Astrocyte of the spinal cord (primary cell): ENCODE measurements at regions not wholly inside any gene's neighbourhood (a gene's known extent, or its start where the extent isn't known, plus 50 kb on each side); places are given as distances from the start of the nearest gene placed in this dataset.
"Not testable (repeated sequence)": the region's sequence is repeated elsewhere in the genome, so short reads cannot be mapped to it uniquely, and the experiment has no call there.

Source experiments
- DNase-seq: peaks from one replicate; pipeline ENCODE4 v3.0.0; 2011; ENCODE audit warnings: low read depth, low spot score
- H3K4me3 ChIP-seq: 2 replicates; pipeline ENCODE4 v1.5.1; 2011; ENCODE audit warnings: low read depth, mild to moderate bottlenecking, low read length, moderate library complexity
- CTCF ChIP-seq: IDR thresholded peaks from 2 replicates; pipeline ENCODE4 v1.5.1; 2012; ENCODE audit warnings: low read depth, mild to moderate bottlenecking, low read length, inconsistent platforms
- in situ Hi-C: cut with HindIII; loops from 2 replicates; pipeline ENCODE4 v1.10.0; 2017; ENCODE audit warnings: low sequenced_read_pairs

- TF ChIP-seq CTCF, result no peak
- H3K4me3 ChIP-seq, result no peak overlapping the region
- in situ Hi-C loops, result no loop called here
- no peak for DNase-seq
Observed at GRCh38 chr1:177640687-177641086, 329.2 kb downstream of the SEC16B start.

- H3K4me3 ChIP-seq, in situ Hi-C loops, DNase-seq: not testable (repeated sequence)
Observed at GRCh38 chr1:177634151-177634550, 335.7 kb downstream of the SEC16B start.

DNA sequence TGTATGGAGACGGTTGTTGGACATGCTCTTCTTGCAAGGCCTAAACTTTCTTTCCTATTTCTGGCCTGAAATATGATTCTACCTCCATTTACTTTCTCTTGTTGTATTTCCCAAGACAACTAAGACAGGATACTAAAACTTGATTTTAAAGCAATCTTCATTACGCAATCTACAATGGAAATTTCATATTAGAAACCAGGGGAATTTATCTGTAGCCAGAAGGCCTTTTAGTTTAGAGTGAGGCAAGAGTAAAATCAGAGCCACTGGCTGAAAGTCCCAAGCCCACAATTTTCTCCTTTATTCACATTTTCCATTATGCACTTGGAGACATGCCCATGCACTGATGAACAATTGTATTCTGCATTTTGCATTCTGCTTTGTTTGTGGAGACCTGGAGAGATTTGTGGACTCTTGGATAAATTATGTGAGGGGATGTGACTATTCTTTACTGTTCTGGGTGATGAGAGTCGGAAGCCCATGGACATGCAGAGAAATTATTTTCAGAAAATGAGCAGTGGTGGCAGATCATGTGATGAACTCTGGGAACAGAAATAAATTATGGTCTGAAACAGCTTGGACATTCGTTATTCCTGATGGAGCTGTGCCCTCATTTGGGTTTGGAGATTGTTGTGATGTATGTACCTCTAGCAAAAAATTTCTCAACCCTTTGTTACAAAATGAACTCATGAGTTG, 336.8 kb downstream of the SEC16B start:
- no peak for TF ChIP-seq CTCF
- DNase-seq, result no peak
- H3K4me3 ChIP-seq, result no peak overlapping the region
- in situ Hi-C loops, result no loop called here

GRCh38 chr1:177631770-177632169, 338.1 kb downstream of the SEC16B start:
- DNase-seq, result no peak
- no peak for TF ChIP-seq CTCF
- no peak overlapping the region for H3K4me3 ChIP-seq
- in situ Hi-C loops, result no loop called here

GRCh38 chr1:177629526-177629925, 340.3 kb downstream of the SEC16B start:
- H3K4me3 ChIP-seq, result no peak overlapping the region
- no peak for TF ChIP-seq CTCF
- in situ Hi-C loops, result no loop called here
- peak; percentile 3 for DNase-seq

- in situ Hi-C loops, result no loop called here
- no peak for TF ChIP-seq CTCF
- no peak for DNase-seq
- no peak overlapping the region for H3K4me3 ChIP-seq
Observed at GRCh38 chr1:177627148-177627910, 342.5 kb downstream of the SEC16B start.

DNA sequence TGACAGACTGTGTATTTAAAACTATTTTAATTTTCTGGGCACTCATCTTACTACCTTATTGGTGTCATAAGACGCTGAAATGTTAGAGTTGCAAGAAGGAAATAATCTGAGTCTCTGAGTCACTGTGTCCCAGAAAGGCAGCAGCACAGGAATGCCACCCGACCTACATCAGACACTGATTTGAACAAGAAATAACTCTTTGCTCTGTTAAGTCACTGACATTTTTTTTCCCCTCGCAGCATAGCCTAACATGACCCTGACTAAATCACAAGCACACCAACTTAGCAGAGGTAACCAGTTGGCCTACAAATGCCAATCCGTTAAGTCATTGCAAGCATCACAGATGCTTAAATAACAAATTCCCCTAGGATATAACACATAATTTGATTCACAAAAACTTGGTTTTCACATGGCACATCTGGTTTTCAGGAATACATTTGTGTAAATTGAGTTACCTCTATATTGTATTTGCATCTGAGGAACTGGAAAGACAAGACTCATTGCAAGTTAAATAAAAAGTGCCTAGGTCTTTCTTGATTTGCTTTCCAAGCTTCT, 349.1 kb downstream of the SEC16B start:
- no peak overlapping the region for H3K4me3 ChIP-seq
- no peak for TF ChIP-seq CTCF
- in situ Hi-C loops, result no loop called here
- no peak for DNase-seq
